OCI-M1 (cell line): ENCODE measurements at regions not wholly inside any gene's neighbourhood (a gene's known extent, or its start where the extent isn't known, plus 50 kb on each side); places are given as distances from the start of the nearest gene placed in this dataset.
"Not testable (repeated sequence)": the region's sequence is repeated elsewhere in the genome, so short reads cannot be mapped to it uniquely, and the experiment has no call there.

Source experiments
- DNase-seq: peaks from one replicate; lab custom pipeline; 2025; lab: John Stamatoyannopoulos, UW

GRCh38 chr10:23754179-23754578, 315.3 kb downstream of the OTUD1 start:
- DNase-seq: no peak

- DNase-seq: no peak
These were observed 316.1 kb downstream of the OTUD1 start for GRCh38 chr10:23754941-23755340.

- no peak for DNase-seq
These were observed 316.7 kb downstream of the OTUD1 start for GRCh38 chr10:23755556-23755955.

- DNase-seq: no peak
These were observed 329.4 kb downstream of the OTUD1 start for GRCh38 chr10:23768281-23768680.

GRCh38 chr10:23777153-23777552, 338.3 kb downstream of the OTUD1 start:
- DNase-seq: no peak

GRCh38 chr10:23779301-23779700, 340.4 kb downstream of the OTUD1 start:
- DNase-seq: no peak

- no peak for DNase-seq
These were observed 341.5 kb downstream of the OTUD1 start for GRCh38 chr10:23780331-23780730.

- DNase-seq: no peak
These were observed 347.7 kb downstream of the OTUD1 start for GRCh38 chr10:23786594-23786993.

- DNase-seq: peak; percentile 19
These were observed 354.7 kb downstream of the OTUD1 start for GRCh38 chr10:23793577-23793976.

GRCh38 chr10:23797452-23797851, 358.6 kb downstream of the OTUD1 start:
- DNase-seq: peak; percentile 72

GRCh38 chr10:23804125-23804524, 365.2 kb downstream of the OTUD1 start:
- DNase-seq: no peak

- no peak for DNase-seq
These were observed 374.8 kb downstream of the OTUD1 start for GRCh38 chr10:23813687-23814086.

GRCh38 chr10:23818484-23818883, 379.6 kb downstream of the OTUD1 start:
- no peak for DNase-seq

GRCh38 chr10:23820792-23821191, 381.9 kb downstream of the OTUD1 start:
- DNase-seq: no peak

- no peak for DNase-seq
These were observed 384.1 kb upstream of the KIAA1217 start for GRCh38 chr10:23824822-23825221.

- peak; percentile 49 for DNase-seq
These were observed 382.5 kb upstream of the KIAA1217 start for GRCh38 chr10:23826421-23826820.

- DNase-seq: no peak
These were observed 379.4 kb upstream of the KIAA1217 start for GRCh38 chr10:23829556-23829955.

- no peak for DNase-seq
These were observed 374.8 kb upstream of the KIAA1217 start for GRCh38 chr10:23834091-23834490.

GRCh38 chr10:23850631-23851030, 358.3 kb upstream of the KIAA1217 start:
- no peak for DNase-seq

GRCh38 chr10:23859598-23859997, 349.3 kb upstream of the KIAA1217 start:
- DNase-seq: no peak

- DNase-seq: no peak
These were observed 344.2 kb upstream of the KIAA1217 start for GRCh38 chr10:23864631-23865147.

GRCh38 chr10:23866985-23867384, 342.0 kb upstream of the KIAA1217 start:
- not testable (repeated sequence) for DNase-seq

GRCh38 chr10:23868121-23868520, 340.8 kb upstream of the KIAA1217 start:
- DNase-seq: no peak

- DNase-seq: no peak
These were observed 339.4 kb upstream of the KIAA1217 start for GRCh38 chr10:23869548-23869947.

GRCh38 chr10:23869996-23870395, 338.9 kb upstream of the KIAA1217 start:
- DNase-seq: no peak
